Stimulated activated CD4-positive, alpha-beta T cell treated with anti-CD3 and anti-CD28 coated beads, Interleukin-2, amount 100 ng/mL, for 24 hours (primary cell): ENCODE measurements at regions not wholly inside any gene's neighbourhood (a gene's known extent, or its start where the extent isn't known, plus 50 kb on each side); places are given as distances from the start of the nearest gene placed in this dataset.
"Not testable (repeated sequence)": the region's sequence is repeated elsewhere in the genome, so short reads cannot be mapped to it uniquely, and the experiment has no call there.

Experiments
- DNase-seq, 2 donors: peaks; one replicate each; pipeline ENCODE4 v3.0.0-alpha.2; 2020

DNA sequence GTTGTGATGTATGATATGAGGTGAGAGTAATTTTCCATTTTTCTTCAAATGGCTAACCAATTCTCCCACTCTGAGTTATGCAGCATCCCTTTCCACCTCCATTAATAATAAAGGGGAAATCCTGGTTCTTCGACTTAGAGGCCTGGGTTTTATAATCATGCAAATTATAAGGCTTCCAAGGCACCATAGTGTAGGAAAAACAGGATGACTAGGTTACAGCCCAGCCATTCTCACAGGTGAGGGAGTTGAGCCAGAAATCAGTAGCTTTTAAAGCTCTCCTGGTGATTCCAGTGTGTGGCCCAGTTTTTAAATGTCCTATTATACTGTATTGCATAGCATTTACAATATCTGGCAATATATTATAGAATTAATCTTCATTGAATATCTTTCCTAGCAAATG, 203.1 kb downstream of the ARHGEF9 start:
- DNase-seq, result no peak

DNA sequence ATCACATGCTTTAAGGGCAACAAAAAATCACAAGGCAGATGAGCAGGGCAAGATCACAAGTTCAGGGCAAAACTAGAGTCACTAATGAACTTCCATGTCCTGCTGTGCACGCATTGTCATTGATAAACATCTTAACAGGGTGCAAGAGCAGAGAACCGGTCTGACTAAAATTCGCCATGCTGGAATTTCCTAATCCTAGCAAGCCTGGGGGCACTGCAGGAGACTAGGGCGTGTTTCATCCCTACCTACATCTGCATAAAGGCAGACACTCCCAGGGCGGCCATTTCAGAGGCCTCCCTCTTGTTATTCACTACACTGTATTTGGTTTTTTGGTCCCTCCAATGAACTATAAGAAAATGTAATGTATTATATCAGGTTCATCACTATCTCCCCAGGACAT, 203.6 kb downstream of the ARHGEF9 start:
- DNase-seq, result no peak

DNA sequence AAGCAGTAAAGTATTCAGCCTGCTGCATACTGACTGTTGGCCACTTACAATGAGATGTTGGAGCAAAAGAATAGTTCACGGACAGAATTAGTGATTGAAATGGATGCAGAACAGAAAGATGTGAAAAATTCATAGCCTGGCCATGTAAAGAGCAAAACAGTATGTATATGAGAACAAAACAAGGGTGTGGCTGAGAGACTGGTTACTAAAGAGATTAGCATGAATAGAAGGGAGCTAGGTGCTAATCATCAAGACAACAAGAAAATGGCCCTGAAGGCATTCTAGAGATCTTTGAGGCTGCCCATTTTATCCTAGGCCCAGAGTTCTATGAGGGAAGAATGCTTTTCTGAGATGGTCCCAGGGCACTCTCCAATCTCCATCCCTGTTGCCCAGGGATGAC, 208.5 kb downstream of the ARHGEF9 start:
- DNase-seq, result no peak

DNA sequence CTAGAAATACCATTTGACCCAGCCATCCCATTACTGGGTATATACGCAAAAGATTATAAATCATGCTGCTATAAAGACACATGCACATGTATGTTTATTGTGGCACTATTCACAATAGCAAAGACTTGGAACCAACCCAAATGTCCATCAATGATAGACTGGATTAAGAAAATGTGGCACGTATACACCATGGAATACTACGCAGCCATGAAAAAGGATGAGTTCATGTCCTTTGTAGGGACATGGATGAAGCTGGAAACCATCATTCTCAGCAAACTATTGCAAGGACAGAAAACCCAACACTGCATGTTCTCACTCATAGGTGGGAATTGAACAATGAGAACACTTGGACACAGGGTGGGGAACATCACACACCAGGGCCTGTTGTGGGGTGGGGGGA, 209.3 kb downstream of the ARHGEF9 start:
- not testable (repeated sequence) for DNase-seq

DNA sequence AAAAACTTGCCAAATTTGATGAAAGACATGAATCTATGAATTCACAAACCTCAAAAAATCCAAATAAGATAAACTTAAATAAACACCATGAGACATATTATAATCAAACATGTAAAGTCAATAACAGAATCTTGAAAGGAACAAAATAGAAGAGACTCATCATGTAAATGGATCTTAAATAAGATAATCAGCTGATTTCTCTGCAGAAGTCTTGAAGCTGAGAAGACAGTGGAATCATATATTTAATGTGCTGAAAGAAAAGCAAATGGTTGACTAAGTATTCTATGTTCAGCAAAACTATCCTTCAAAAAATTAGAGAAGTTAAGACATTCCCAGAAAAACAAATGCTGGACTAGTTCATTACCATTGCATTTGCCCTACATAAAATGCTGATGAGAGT, 215.7 kb upstream of the SPIN4 start:
- DNase-seq, result no peak

DNA sequence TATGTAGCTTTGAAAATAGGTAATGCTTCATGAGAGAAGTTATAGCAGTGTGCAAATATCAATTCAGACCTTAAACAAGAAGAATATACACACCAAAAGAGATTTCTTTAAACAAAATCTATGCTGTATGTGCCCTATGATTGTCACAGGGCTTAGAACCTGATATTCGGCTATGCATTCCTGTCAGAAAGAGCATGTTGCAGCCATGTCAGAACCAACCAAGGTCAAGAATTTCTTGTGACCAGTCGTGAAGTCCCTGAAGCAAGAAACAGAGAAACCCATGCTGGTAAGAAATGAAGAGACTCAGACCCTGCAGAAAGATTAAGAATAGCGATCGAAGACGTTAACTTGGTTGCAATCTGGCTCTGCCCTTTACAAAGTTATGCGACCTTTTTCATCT, 210.3 kb upstream of the SPIN4 start:
- DNase-seq, result no peak

DNA sequence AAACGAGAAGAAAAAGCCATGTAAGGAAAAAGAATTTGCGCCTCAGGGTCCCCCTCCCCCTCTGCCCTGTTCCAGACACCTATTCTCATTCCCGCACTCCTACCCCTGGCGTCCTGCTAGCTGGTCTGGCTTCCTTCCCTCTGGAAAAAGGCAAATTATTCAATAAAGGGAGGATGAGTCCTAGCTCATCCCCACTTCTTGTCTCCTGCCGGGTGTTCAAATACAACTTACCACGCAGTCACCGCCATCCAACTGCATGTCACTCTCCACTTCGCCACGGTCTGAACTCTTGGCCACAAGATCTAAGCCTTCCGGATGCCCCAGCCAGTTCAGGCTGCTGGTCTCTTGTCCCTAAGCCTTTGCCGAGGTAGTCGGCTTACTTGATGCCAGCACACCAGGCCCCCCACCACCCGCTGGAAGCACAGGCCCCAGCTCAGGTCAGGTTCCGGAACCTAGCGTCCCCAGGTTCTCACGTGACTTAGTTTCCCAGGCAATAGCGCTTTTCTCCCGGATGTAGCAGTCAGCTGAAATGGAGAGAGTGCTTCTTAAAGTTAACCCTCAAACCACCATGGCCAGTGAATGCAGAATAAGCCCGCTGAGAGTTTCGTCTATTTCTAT, 209.6 kb upstream of the SPIN4 start:
- DNase-seq, result peak; percentile 47 to 51

GRCh38 chrX:63551856-63552255, 200.7 kb upstream of the SPIN4 start:
- no peak for DNase-seq

- DNase-seq, result no peak
Measured at GRCh38 chrX:63530654-63531053, 179.5 kb upstream of the SPIN4 start.

DNA sequence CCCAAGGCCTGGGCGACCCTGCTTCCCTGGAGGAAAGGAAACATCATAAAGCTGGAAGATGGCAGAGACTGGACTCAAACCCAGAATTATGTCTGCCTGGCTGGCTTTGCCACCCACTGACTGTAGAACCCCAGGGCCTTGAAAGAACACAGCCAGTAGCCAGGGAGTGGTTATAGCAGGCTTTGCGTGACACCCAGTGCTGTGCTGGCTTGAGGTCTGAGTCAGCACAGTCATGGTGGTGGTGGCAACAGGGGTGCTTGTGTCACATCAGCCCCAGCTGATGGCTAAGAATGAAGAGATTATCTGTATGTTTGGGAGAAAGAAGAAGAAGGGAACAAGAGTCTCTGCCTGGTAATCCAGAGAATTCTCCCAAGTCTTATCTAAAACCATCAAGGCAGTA, 178.8 kb upstream of the SPIN4 start:
- DNase-seq, result no peak

DNA sequence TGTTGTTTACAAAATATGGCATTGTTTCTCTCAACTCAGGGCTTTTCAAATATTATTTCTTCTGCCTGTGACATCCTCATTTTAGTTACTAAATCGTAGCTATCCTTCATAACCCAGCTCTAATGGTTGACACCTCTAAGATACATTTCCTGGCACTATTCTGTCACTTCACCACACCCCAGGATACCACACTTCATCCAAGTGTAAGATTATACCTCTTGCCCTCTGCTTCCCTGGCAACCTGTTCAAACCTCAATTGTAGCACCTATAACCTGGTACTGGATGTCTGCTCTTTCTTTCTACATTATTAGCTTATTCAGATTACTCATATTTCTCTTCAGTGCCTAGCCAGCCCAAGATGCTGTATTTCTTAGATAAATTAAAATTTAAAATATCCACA, 175.7 kb upstream of the SPIN4 start:
- no peak for DNase-seq

- no peak for DNase-seq
Measured at GRCh38 chrX:63525491-63525890, 174.4 kb upstream of the SPIN4 start.

GRCh38 chrX:63519368-63519767, 168.2 kb upstream of the SPIN4 start:
- DNase-seq, result not testable (repeated sequence)

- DNase-seq, result no peak
Measured at GRCh38 chrX:63514569-63515080, 163.5 kb upstream of the SPIN4 start.

DNA sequence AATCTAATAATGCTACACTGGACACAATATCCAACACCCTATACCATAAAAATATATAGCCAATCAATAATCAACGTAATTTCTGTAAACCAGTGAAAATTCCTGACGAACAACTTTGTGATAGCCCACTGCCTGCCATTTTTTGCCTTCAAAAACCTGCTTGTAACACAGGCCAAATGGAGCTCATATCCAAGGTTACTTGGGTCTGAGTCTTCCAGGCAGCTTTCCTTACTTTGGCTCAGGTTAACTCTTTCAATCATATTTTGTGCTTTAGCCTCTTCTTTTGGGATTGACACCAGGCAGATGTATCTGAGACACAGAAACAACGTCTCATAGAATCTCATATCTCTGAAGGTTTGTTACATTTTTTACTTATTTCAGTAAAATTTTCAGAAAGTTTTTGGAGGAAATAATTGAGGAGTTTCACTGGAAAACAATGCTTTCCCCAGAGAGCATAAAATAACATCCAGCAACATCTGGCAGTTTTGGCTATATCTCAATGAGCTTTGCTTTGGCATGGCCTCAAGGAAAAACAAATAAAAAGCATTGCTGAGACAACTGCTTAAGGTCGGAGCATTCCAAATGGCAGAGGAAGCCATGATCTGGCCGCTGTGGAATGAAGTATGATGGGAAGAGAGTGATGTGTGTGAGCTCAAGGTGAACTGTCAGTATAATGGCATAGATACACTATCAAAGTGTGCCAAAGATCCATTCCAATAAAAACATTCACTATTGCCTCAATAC, 162.9 kb upstream of the SPIN4 start:
- DNase-seq, result no peak

- no peak for DNase-seq
Measured at GRCh38 chrX:63511361-63511760, 160.2 kb upstream of the SPIN4 start.

DNA sequence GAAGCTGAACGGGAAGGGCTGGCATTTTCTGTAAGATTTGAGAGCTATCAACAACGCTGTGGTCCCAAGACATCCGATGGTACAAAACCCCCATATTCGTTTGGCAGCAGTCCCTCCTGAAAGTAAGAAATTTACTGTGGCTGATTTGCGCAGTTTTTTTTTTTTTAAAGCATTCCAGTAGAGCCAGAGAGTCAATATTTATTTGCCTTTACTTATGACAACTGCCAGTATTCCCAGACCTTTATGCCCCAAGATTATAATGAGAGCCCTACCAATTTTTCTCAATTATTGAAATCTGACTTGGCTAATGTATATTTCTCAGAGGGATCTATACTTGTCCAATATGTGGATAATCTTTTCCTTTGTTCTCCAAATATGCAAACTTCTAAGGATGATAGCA, 157.5 kb upstream of the SPIN4 start:
- no peak for DNase-seq

- DNase-seq, result no peak
Measured at GRCh38 chrX:63506320-63506719, 155.2 kb upstream of the SPIN4 start.

DNA sequence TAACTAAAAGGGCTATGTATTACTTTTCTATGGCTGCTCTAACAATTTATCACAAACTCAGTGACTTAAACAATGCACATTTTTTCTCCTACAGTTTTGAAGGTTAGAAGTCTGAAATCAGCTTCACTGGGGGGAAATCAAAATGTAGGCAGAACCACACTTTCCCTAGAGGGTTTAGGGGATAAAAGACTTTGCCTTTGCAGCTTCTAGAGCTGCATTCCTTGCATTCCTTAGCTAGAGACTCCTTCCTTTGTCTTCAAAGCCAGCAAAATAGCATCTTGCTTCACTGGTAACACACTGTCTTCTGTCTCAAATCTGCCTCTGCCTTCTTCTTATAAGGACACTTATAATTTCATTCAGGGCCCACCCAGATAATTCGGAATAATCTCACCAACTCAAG, 152.4 kb upstream of the SPIN4 start:
- DNase-seq, result no peak

- no peak for DNase-seq
Measured at GRCh38 chrX:63488546-63489373, 137.6 kb upstream of the SPIN4 start.

- DNase-seq, result no peak
Measured at GRCh38 chrX:63475200-63475599, 124.1 kb upstream of the SPIN4 start.

DNA sequence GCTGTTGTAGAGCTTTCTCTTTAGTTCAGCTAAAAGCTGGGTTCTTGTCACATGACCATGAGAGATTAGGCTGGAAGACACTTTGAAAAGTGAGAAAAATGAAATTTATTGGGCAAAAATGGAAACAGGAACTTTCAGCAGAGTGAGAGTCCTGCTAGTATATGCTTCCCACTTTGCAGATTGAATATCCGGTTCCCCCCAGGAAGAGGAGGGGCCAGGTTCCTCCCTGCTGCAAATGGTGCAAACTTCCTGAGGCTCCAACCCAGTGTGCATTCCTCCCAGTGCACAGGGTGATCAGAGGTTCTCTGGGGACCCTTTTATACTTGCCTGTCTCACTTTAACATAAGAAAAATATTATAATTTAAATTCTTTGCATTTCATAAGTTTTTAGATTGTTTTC, 119.9 kb upstream of the SPIN4 start:
- DNase-seq, result no peak

DNA sequence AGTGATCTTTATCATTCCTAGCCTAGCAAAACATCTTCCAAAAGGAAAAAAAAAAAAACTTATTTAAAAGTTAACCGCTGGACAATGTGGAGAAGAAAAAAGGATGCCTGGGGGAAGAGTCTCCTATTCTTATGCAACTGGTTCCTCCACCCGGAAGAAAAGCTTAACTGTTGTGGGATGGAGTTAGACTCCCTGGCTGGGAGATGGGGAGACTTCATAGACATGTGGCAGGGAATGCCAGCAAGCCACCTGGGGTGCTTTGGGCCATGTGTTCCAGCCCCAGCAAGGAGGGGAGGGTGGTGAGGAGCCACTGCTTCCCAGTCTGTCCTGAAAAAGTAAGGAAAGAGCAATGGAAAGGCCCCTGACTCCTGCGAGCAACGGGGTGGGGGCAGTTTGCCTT, 119.4 kb upstream of the SPIN4 start:
- DNase-seq, result no peak

DNA sequence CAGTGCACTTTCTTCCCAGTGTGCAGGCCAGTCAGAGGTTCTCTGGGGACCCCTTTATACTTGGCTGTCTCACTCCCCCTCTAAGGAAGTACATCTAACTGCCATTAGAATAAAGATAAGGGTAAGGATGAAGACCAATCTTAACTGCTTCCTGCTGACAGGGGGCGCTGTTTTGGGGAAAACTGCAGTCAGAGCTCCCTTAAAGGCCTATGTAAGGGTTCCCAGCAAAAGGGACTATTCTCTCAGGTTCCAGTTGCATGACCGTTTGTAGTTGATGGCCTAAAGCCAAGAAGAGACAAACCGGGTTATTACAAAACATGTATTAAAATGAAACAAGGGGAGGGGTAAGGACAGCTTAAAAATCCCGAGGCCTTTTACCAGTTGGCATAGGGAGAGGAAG, 115.6 kb upstream of the SPIN4 start:
- DNase-seq, result no peak
